Activated CD4-positive, alpha-beta T cell treated with anti-CD3 and anti-CD28 coated beads, Interleukin-2, amount 10 ng/mL, durations not matched to agents 24 days and 14 days (primary cell): ENCODE measurements at regions not wholly inside any gene's neighbourhood (a gene's known extent, or its start where the extent isn't known, plus 50 kb on each side); places are given as distances from the start of the nearest gene placed in this dataset.

Experiments used
- DNase-seq: peaks from one replicate; pipeline ENCODE4 v3.0.0; 2022
- H3K27ac Mint-ChIP-seq: one replicate; pipeline ENCODE4 v1.8.0; 2022; ENCODE audit warnings: mild to moderate bottlenecking, mixed read lengths
- H3K27me3 Mint-ChIP-seq: one replicate; pipeline ENCODE4 v1.8.0; 2022; ENCODE audit warnings: mixed read lengths
- H3K36me3 Mint-ChIP-seq: one replicate; pipeline ENCODE4 v1.8.0; 2022; ENCODE audit warnings: low read depth, mild to moderate bottlenecking, mixed read lengths
- H3K4me1 Mint-ChIP-seq: one replicate; pipeline ENCODE4 v1.8.0; 2021; ENCODE audit warnings: mixed read lengths
- H3K4me3 Mint-ChIP-seq: one replicate; pipeline ENCODE4 v1.8.0; 2022; ENCODE audit warnings: mild to moderate bottlenecking, moderate library complexity, mixed read lengths
- H3K9me3 Mint-ChIP-seq: one replicate; pipeline ENCODE4 v1.8.0; 2021; ENCODE audit warnings: mixed read lengths
- intact Hi-C: fragments of 100-400 bp; cut with micrococcal nuclease; formaldehyde crosslinking; loops from one replicate; pipeline ENCODE4 v1.15.1; 2023

- Mint-ChIP-seq H3K36me3 (no peaks in the 10 kb centered on the region), H3K4me3 (no peak overlapping the region), H3K4me1 (no peaks in the 10 kb centered on the region), H3K27me3 (no peaks in the 10 kb centered on the region), H3K9me3 (no peaks in the 10 kb centered on the region), H3K27ac (no peak overlapping the region)
- no peak for DNase-seq
- intact Hi-C loops = no loop called here
These were observed 582.7 kb upstream of the AADAT start for GRCh38 chr4:170672381-170672965.

GRCh38 chr4:170671171-170671570 lies 581.4 kb upstream of the AADAT start:
- H3K9me3 Mint-ChIP-seq = no peaks in the 10 kb centered on the region
- H3K4me1 Mint-ChIP-seq = no peaks in the 10 kb centered on the region
- no peak overlapping the region for H3K4me3 Mint-ChIP-seq
- no peaks in the 10 kb centered on the region for H3K27me3 Mint-ChIP-seq
- H3K27ac Mint-ChIP-seq = no peak overlapping the region
- DNase-seq = no peak
- intact Hi-C loops = no loop called here
- no peaks in the 10 kb centered on the region for H3K36me3 Mint-ChIP-seq

GRCh38 chr4:170667814-170668213 lies 578.1 kb upstream of the AADAT start:
- Mint-ChIP-seq H3K27me3 (no peaks in the 10 kb centered on the region), H3K36me3 (no peaks in the 10 kb centered on the region), H3K9me3 (no peaks in the 10 kb centered on the region), H3K4me1 (no peaks in the 10 kb centered on the region), H3K27ac (no peak overlapping the region), H3K4me3 (no peak overlapping the region)
- DNase-seq = no peak
- intact Hi-C loops = no loop called here

GRCh38 chr4:170666909-170667308 lies 577.2 kb upstream of the AADAT start:
- Mint-ChIP-seq H3K27ac (no peak overlapping the region), H3K36me3 (no peaks in the 10 kb centered on the region), H3K4me3 (no peak overlapping the region), H3K4me1 (no peaks in the 10 kb centered on the region), H3K9me3 (no peaks in the 10 kb centered on the region), H3K27me3 (no peaks in the 10 kb centered on the region)
- DNase-seq = no peak
- intact Hi-C loops = no loop called here

GRCh38 chr4:170662250-170662649 lies 572.5 kb upstream of the AADAT start:
- intact Hi-C loops = no loop called here
- H3K27me3 Mint-ChIP-seq = no peaks in the 10 kb centered on the region
- H3K27ac Mint-ChIP-seq = no peak overlapping the region
- H3K36me3 Mint-ChIP-seq = no peaks in the 10 kb centered on the region
- no peak overlapping the region for H3K4me3 Mint-ChIP-seq
- DNase-seq = no peak
- no peaks in the 10 kb centered on the region for H3K4me1 Mint-ChIP-seq
- H3K9me3 Mint-ChIP-seq = no peaks in the 10 kb centered on the region

GRCh38 chr4:170657761-170658160 lies 568.0 kb upstream of the AADAT start:
- Mint-ChIP-seq H3K4me1 (no peaks in the 10 kb centered on the region), H3K9me3 (no peaks in the 10 kb centered on the region), H3K27ac (no peak overlapping the region), H3K36me3 (no peaks in the 10 kb centered on the region), H3K4me3 (no peak overlapping the region), H3K27me3 (no peaks in the 10 kb centered on the region)
- DNase-seq = no peak
- intact Hi-C loops = no loop called here

GRCh38 chr4:170656506-170656905 lies 566.8 kb upstream of the AADAT start:
- H3K4me1 Mint-ChIP-seq = no peaks in the 10 kb centered on the region
- intact Hi-C loops = no loop called here
- no peaks in the 10 kb centered on the region for H3K9me3 Mint-ChIP-seq
- no peaks in the 10 kb centered on the region for H3K27me3 Mint-ChIP-seq
- H3K27ac Mint-ChIP-seq = no peak overlapping the region
- H3K36me3 Mint-ChIP-seq = no peaks in the 10 kb centered on the region
- no peak overlapping the region for H3K4me3 Mint-ChIP-seq
- DNase-seq = no peak

- H3K27me3 Mint-ChIP-seq = no peaks in the 10 kb centered on the region
- intact Hi-C loops = no loop called here
- no peaks in the 10 kb centered on the region for H3K4me1 Mint-ChIP-seq
- DNase-seq = no peak
- H3K9me3 Mint-ChIP-seq = no peaks in the 10 kb centered on the region
- H3K36me3 Mint-ChIP-seq = no peaks in the 10 kb centered on the region
- H3K27ac Mint-ChIP-seq = no peak overlapping the region
- no peak overlapping the region for H3K4me3 Mint-ChIP-seq
These were observed 562.8 kb upstream of the AADAT start for GRCh38 chr4:170652571-170652970.

GRCh38 chr4:170651786-170652185 lies 562.0 kb upstream of the AADAT start:
- no peaks in the 10 kb centered on the region for H3K36me3 Mint-ChIP-seq
- no peak overlapping the region for H3K27ac Mint-ChIP-seq
- DNase-seq = no peak
- H3K9me3 Mint-ChIP-seq = no peaks in the 10 kb centered on the region
- intact Hi-C loops = no loop called here
- no peak overlapping the region for H3K4me3 Mint-ChIP-seq
- H3K4me1 Mint-ChIP-seq = no peaks in the 10 kb centered on the region
- H3K27me3 Mint-ChIP-seq = no peaks in the 10 kb centered on the region

- no peaks in the 10 kb centered on the region for H3K4me1 Mint-ChIP-seq
- intact Hi-C loops = no loop called here
- DNase-seq = no peak
- no peak overlapping the region for H3K27ac Mint-ChIP-seq
- H3K4me3 Mint-ChIP-seq = no peak overlapping the region
- no peaks in the 10 kb centered on the region for H3K36me3 Mint-ChIP-seq
- H3K27me3 Mint-ChIP-seq = no peaks in the 10 kb centered on the region
- H3K9me3 Mint-ChIP-seq = peaks cover 11% of the 10 kb centered on the region
These were observed 537.7 kb upstream of the AADAT start for GRCh38 chr4:170627418-170627817.

GRCh38 chr4:170623899-170624298 lies 534.1 kb upstream of the AADAT start:
- Mint-ChIP-seq H3K4me3 (no peak overlapping the region), H3K36me3 (no peaks in the 10 kb centered on the region), H3K27ac (no peak overlapping the region), H3K4me1 (no peaks in the 10 kb centered on the region), H3K9me3 (no peaks in the 10 kb centered on the region), H3K27me3 (no peaks in the 10 kb centered on the region)
- DNase-seq = no peak
- intact Hi-C loops = no loop called here

- no peak for DNase-seq
- H3K27ac Mint-ChIP-seq = no peak overlapping the region
- intact Hi-C loops = no loop called here
- no peaks in the 10 kb centered on the region for H3K36me3 Mint-ChIP-seq
- peaks cover 9% of the 10 kb centered on the region for H3K9me3 Mint-ChIP-seq
- H3K27me3 Mint-ChIP-seq = no peaks in the 10 kb centered on the region
- H3K4me3 Mint-ChIP-seq = no peak overlapping the region
- H3K4me1 Mint-ChIP-seq = no peaks in the 10 kb centered on the region
These were observed 520.7 kb upstream of the AADAT start for GRCh38 chr4:170610434-170610833.

- no peak for DNase-seq
- no peaks in the 10 kb centered on the region for H3K4me1 Mint-ChIP-seq
- H3K4me3 Mint-ChIP-seq = no peak overlapping the region
- no peaks in the 10 kb centered on the region for H3K36me3 Mint-ChIP-seq
- no peaks in the 10 kb centered on the region for H3K9me3 Mint-ChIP-seq
- H3K27ac Mint-ChIP-seq = no peak overlapping the region
- intact Hi-C loops = no loop called here
- H3K27me3 Mint-ChIP-seq = no peaks in the 10 kb centered on the region
These were observed 510.1 kb upstream of the AADAT start for GRCh38 chr4:170599894-170600293.

- Mint-ChIP-seq H3K27me3 (no peaks in the 10 kb centered on the region), H3K4me3 (no peak overlapping the region), H3K27ac (no peak overlapping the region), H3K36me3 (no peaks in the 10 kb centered on the region), H3K4me1 (no peaks in the 10 kb centered on the region), H3K9me3 (no peaks in the 10 kb centered on the region)
- intact Hi-C loops = no loop called here
- DNase-seq = no peak
These were observed 501.3 kb upstream of the AADAT start for GRCh38 chr4:170591076-170591475.

- Mint-ChIP-seq H3K4me1 (no peaks in the 10 kb centered on the region), H3K27me3 (no peaks in the 10 kb centered on the region), H3K27ac (no peak overlapping the region), H3K36me3 (no peaks in the 10 kb centered on the region), H3K9me3 (no peaks in the 10 kb centered on the region), H3K4me3 (no peak overlapping the region)
- intact Hi-C loops = no loop called here
- DNase-seq = no peak
These were observed 499.9 kb upstream of the AADAT start for GRCh38 chr4:170589597-170590191.
